Urothelium cell line (cell line): ENCODE measurements at regions not wholly inside any gene's neighbourhood (a gene's known extent, or its start where the extent isn't known, plus 50 kb on each side); places are given as distances from the start of the nearest gene placed in this dataset.
"Not testable (repeated sequence)": the region's sequence is repeated elsewhere in the genome, so short reads cannot be mapped to it uniquely, and the experiment has no call there.

Source experiments
- DNase-seq: peaks from one replicate; pipeline ENCODE4 v3.0.0; 2011; ENCODE audit warnings: low spot score, mixed read lengths
- FAIRE-seq: peaks from 2 replicates; lab custom pipeline; 2011; peaks lifted over from hg19 to GRCh38; lab: Jason Lieb, UNC

GRCh38 chr11:135015966-135016365 lies 603.9 kb upstream of the B3GAT1 start:
- DNase-seq (no peak), FAIRE-seq (no peak)

- not testable (repeated sequence) for DNase-seq, FAIRE-seq
These were observed 599.3 kb upstream of the B3GAT1 start for GRCh38 chr11:135011313-135011712.

GRCh38 chr11:135009125-135009524 lies 597.1 kb upstream of the B3GAT1 start:
- FAIRE-seq (no peak), DNase-seq (no peak)

GRCh38 chr11:135008412-135008811 lies 596.4 kb upstream of the B3GAT1 start:
- FAIRE-seq (no peak), DNase-seq (no peak)

- FAIRE-seq (no peak), DNase-seq (no peak)
These were observed 596.0 kb upstream of the B3GAT1 start for GRCh38 chr11:135008001-135008405.

GRCh38 chr11:135006800-135007199 lies 594.8 kb upstream of the B3GAT1 start:
- FAIRE-seq, result no peak
- no peak for DNase-seq

GRCh38 chr11:135004495-135004894 lies 592.5 kb upstream of the B3GAT1 start:
- DNase-seq (no peak), FAIRE-seq (no peak)

- no peak for DNase-seq
- FAIRE-seq, result no peak
These were observed 590.2 kb upstream of the B3GAT1 start for GRCh38 chr11:135002236-135002635.

- FAIRE-seq (no peak), DNase-seq (no peak)
These were observed 589.5 kb upstream of the B3GAT1 start for GRCh38 chr11:135001581-135001980.

- FAIRE-seq, DNase-seq: not testable (repeated sequence)
These were observed 589.0 kb upstream of the B3GAT1 start for GRCh38 chr11:135001065-135001464.

- DNase-seq (no peak), FAIRE-seq (no peak)
These were observed 587.5 kb upstream of the B3GAT1 start for GRCh38 chr11:134999590-134999989.

GRCh38 chr11:134997652-134998320 lies 585.7 kb upstream of the B3GAT1 start:
- DNase-seq (no peak), FAIRE-seq (no peak)

GRCh38 chr11:134995741-134996140 lies 583.7 kb upstream of the B3GAT1 start:
- FAIRE-seq (no peak), DNase-seq (no peak)

GRCh38 chr11:134994431-134994830 lies 582.4 kb upstream of the B3GAT1 start:
- no peak for FAIRE-seq
- DNase-seq, result no peak

GRCh38 chr11:134993691-134994243 lies 581.7 kb upstream of the B3GAT1 start:
- DNase-seq (no peak), FAIRE-seq (no peak)

- FAIRE-seq, result no peak
- no peak for DNase-seq
These were observed 580.9 kb upstream of the B3GAT1 start for GRCh38 chr11:134992981-134993380.

GRCh38 chr11:134988495-134988894 lies 576.5 kb upstream of the B3GAT1 start:
- FAIRE-seq (no peak), DNase-seq (no peak)

- FAIRE-seq (no peak), DNase-seq (no peak)
These were observed 575.8 kb upstream of the B3GAT1 start for GRCh38 chr11:134987822-134988221.

- no peak for DNase-seq
These were observed 575.3 kb upstream of the B3GAT1 start for GRCh38 chr11:134987223-134987768.

GRCh38 chr11:134984421-134984820 lies 572.4 kb upstream of the B3GAT1 start:
- no peak for FAIRE-seq
- no peak for DNase-seq

More at GRCh38 chr11:134987223-134987768, 575.3 kb upstream of the B3GAT1 start:
- no peak for FAIRE-seq

- DNase-seq, FAIRE-seq: not testable (repeated sequence)
These were observed 570.4 kb upstream of the B3GAT1 start for GRCh38 chr11:134982432-134982831.

- DNase-seq, result no peak
- no peak for FAIRE-seq
These were observed 569.8 kb upstream of the B3GAT1 start for GRCh38 chr11:134981835-134982234.
